Endothelial cell of umbilical vein (primary cell): ENCODE measurements at regions not wholly inside any gene's neighbourhood (a gene's known extent, or its start where the extent isn't known, plus 50 kb on each side); places are given as distances from the start of the nearest gene placed in this dataset.

Experiments
- BruUV-seq: library from RNA; stranded (reverse); fragments of 400-500 nt; replicated peaks from 2 replicates; lab custom pipeline; 2021; lab: Mats Ljungman, UMichigan
- CTCF ChIA-PET: fragments of 300-600, 350-600 bp; sonication (Branson Sonifier 250); formaldehyde crosslinking; loops from one replicate; lab custom pipeline; 2021; ENCODE audit warnings: antibody characterized with exemption, inconsistent platforms; lab: Charles Lee
- POLR2A ChIA-PET: fragments of 300-600, 350-600 bp; sonication (Branson Sonifier 250); formaldehyde crosslinking; loops from one replicate; lab custom pipeline; 2021; ENCODE audit warnings: antibody characterized with exemption, inconsistent platforms; lab: Charles Lee
- DNase-seq: peaks from one replicate; pipeline ENCODE4 v3.0.0-alpha.2; 2011; ENCODE audit warnings: low read depth, low spot score
- FAIRE-seq: peaks from 2 replicates; lab custom pipeline; 2011; peaks lifted over from hg19 to GRCh38; lab: Jason Lieb, UNC
- H2AFZ ChIP-seq: 2 replicates; pipeline ENCODE4 v1.6.0; 2012; ENCODE audit warnings: low read depth, low read length, control low read depth, inconsistent platforms
- H3K27ac ChIP-seq: 2 replicates; pipeline ENCODE4 v1.5.1; 2011; ENCODE audit warnings: low read depth, mild to moderate bottlenecking, control low read depth, low read length, moderate library complexity; ENCODE audit not compliant: insufficient read depth
- H3K27me3 ChIP-seq, 2 experiments: 2 replicates each; pipeline versions ENCODE4 v1.6.0 to v1.6.1; 2011; ENCODE audit warnings: low read length in 2 of 2, mixed read lengths in 1 of 2; ENCODE audit not compliant: control insufficient read depth in 2 of 2, insufficient read depth in 2 of 2
- H3K36me3 ChIP-seq, 2 experiments: 2 replicates in 1 of 2; 3 replicates in 1 of 2; pipeline ENCODE4 v1.5.1; 2011; ENCODE audit warnings: low read length in 2 of 2, mild to moderate bottlenecking in 1 of 2, moderate library complexity in 1 of 2; ENCODE audit not compliant: control insufficient read depth in 2 of 2, insufficient read depth in 2 of 2; ENCODE audit errors: extremely low read depth in 1 of 2
- H3K4me1 ChIP-seq: 3 replicates; pipeline ENCODE4 v1.5.1; 2011; ENCODE audit warnings: mild to moderate bottlenecking, low read length; ENCODE audit not compliant: control insufficient read depth, insufficient read depth; ENCODE audit errors: extremely low read depth
- H3K4me2 ChIP-seq: 2 replicates; pipeline ENCODE4 v1.6.1; 2011; ENCODE audit warnings: low read length, control low read depth, mixed read lengths; ENCODE audit not compliant: insufficient read depth
- H3K4me3 ChIP-seq, 3 experiments: fragments of 200-600 bp in 1 of 3; sonication (generic), shearing (Covaris generic) in 1 of 3; replicated peaks in 1 of 3; 2 replicates each; pipeline ENCODE4 v1.5.1; 2011 to 2016; ENCODE audit warnings: control low read depth in 3 of 3, low read length in 3 of 3, mild to moderate bottlenecking in 2 of 3, inconsistent platforms in 1 of 3, low read depth in 1 of 3, moderate library complexity in 1 of 3; ENCODE audit not compliant: insufficient read depth in 1 of 3
- H3K79me2 ChIP-seq: 2 replicates; pipeline ENCODE4 v1.6.0; 2012; ENCODE audit warnings: low read length, inconsistent platforms; ENCODE audit not compliant: control insufficient read depth, insufficient read depth
- H3K9ac ChIP-seq: replicated peaks from 2 replicates; pipeline ENCODE3; 2011; ENCODE audit warnings: low read length, control low read depth; ENCODE audit not compliant: insufficient read depth; ENCODE audit errors: extremely low read depth
- H3K9me1 ChIP-seq: replicated peaks from 3 replicates; pipeline ENCODE4 v1.6.0; 2011; ENCODE audit warnings: mild to moderate bottlenecking, low read length; ENCODE audit not compliant: control insufficient read depth, insufficient read depth; ENCODE audit errors: extremely low read depth
- H3K9me3 ChIP-seq: replicated peaks from 2 replicates; pipeline ENCODE4 v1.5.1; 2012; ENCODE audit warnings: low read length, inconsistent platforms; ENCODE audit not compliant: control insufficient read depth, insufficient read depth
- H4K20me1 ChIP-seq: replicated peaks from 2 replicates; pipeline ENCODE3; 2011; ENCODE audit warnings: mild to moderate bottlenecking, low read length; ENCODE audit not compliant: control insufficient read depth, insufficient read depth; ENCODE audit errors: extremely low read depth
- EZH2 ChIP-seq: IDR thresholded peaks from 2 replicates; pipeline ENCODE4 v1.6.1; 2012; ENCODE audit warnings: borderline replicate concordance, low read depth, mild to moderate bottlenecking, moderate library complexity, low read length, inconsistent platforms; ENCODE audit not compliant: severe bottlenecking
- FOS ChIP-seq: IDR thresholded peaks from 2 replicates; pipeline ENCODE4 v1.6.1; 2011; ENCODE audit warnings: mild to moderate bottlenecking, low read length, moderate library complexity, borderline replicate concordance; ENCODE audit not compliant: insufficient read depth
- GATA2 ChIP-seq: IDR thresholded peaks from 2 replicates; pipeline ENCODE4 v1.7.0; 2011; ENCODE audit warnings: low read depth, mild to moderate bottlenecking, moderate library complexity, mixed read lengths, low read length; ENCODE audit not compliant: insufficient read length, insufficient read depth
- JUN ChIP-seq: IDR thresholded peaks from 2 replicates; pipeline ENCODE4 v1.6.1; 2011; ENCODE audit warnings: borderline replicate concordance, low read depth; ENCODE audit not compliant: insufficient read length, insufficient read depth
- MYC ChIP-seq: IDR thresholded peaks from one replicate; pipeline ENCODE4 v1.6.1; 2011; ENCODE audit warnings: mild to moderate bottlenecking, low read depth, low read length
- POLR2A ChIP-seq: IDR thresholded peaks from 2 replicates; pipeline ENCODE4 v1.6.1; 2012; ENCODE audit warnings: low read depth, mild to moderate bottlenecking, control low read depth, low read length
- POLR2AphosphoS5 ChIP-seq: IDR thresholded peaks from 2 replicates; pipeline ENCODE4 v1.6.1; 2012; ENCODE audit warnings: low read depth, mild to moderate bottlenecking, control low read depth, low read length, moderate library complexity; ENCODE audit not compliant: insufficient read depth
- dilution Hi-C: fragments of 300-500 bp; cut with MboI; formaldehyde crosslinking; loops from one replicate; pipeline ENCODE4 v1.15.0; 2019; ENCODE audit warnings: low sequenced_read_pairs; ENCODE audit not compliant: extremely low pct_ligation_motif_present
- intact Hi-C: fragments of 100-400 bp; cut with micrococcal nuclease; formaldehyde crosslinking; loops from one replicate; pipeline ENCODE4 v1.10.0; 2022
- TF ChIP-seq, protein P1 (sequence below), 2 donors: IDR thresholded peaks; 1 replicate in 1 of 2; 2 replicates in 1 of 2; pipeline ENCODE4 v1.5.1; 2011; ENCODE audit warnings: low read length in 2 of 2, mild to moderate bottlenecking in 2 of 2, moderate library complexity in 2 of 2, control low read depth in 1 of 2, inconsistent platforms in 1 of 2, low read depth in 1 of 2; ENCODE audit not compliant: insufficient read depth in 1 of 2; ENCODE audit errors: extremely low read depth in 1 of 2
- TF ChIP-seq, protein P2 (sequence below): IDR thresholded peaks from 2 replicates; pipeline ENCODE4 v1.6.1; 2011; ENCODE audit not compliant: insufficient read depth, insufficient read length

DNA sequence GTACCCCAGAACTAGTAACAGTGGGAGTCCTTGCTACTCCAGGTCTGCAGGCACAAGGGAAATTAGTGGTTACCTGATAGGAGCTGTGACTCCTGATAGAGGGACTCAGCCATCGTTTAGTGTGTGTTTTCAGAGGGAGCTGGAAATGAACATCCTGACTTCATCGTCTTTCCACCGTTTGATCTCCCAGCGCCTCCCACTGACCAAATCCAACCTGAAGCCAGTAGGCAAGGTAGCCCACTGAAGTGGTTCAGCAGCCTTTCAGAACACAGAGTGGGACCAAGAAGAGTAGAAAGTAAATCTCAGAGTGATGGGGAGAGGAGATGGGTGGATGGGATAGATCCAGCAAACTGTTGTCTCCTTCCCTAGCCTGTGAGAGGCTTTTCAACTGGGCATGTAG is 385.9 kb downstream of the INSC start:
- no peak overlapping the region for H3K27ac ChIP-seq
- ChIA-PET CTCF (no interaction called here), POLR2A (no interaction called here)
- no peaks in the 10 kb centered on the region for H3K9me1 ChIP-seq
- dilution Hi-C loops (no loop called here), intact Hi-C loops (no loop called here)
- no peaks in the 10 kb centered on the region for H3K27me3 ChIP-seq
- TF ChIP-seq GATA2: no peak
- TF ChIP-seq EZH2: no peak
- TF ChIP-seq MYC: no peak
- TF ChIP-seq FOS: no peak
- no peak for TF ChIP-seq JUN
- TF ChIP-seq POLR2AphosphoS5: no peak
- TF ChIP-seq, protein P1, sequence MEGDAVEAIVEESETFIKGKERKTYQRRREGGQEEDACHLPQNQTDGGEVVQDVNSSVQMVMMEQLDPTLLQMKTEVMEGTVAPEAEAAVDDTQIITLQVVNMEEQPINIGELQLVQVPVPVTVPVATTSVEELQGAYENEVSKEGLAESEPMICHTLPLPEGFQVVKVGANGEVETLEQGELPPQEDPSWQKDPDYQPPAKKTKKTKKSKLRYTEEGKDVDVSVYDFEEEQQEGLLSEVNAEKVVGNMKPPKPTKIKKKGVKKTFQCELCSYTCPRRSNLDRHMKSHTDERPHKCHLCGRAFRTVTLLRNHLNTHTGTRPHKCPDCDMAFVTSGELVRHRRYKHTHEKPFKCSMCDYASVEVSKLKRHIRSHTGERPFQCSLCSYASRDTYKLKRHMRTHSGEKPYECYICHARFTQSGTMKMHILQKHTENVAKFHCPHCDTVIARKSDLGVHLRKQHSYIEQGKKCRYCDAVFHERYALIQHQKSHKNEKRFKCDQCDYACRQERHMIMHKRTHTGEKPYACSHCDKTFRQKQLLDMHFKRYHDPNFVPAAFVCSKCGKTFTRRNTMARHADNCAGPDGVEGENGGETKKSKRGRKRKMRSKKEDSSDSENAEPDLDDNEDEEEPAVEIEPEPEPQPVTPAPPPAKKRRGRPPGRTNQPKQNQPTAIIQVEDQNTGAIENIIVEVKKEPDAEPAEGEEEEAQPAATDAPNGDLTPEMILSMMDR (IDR thresholded peaks at IDR 0.05; ENCODE audit: extremely low read depth in 1 of 2, insufficient read depth in 1 of 2, low read depth in 1 of 2, low read length in 2 of 2): no peak
- TF ChIP-seq POLR2A: no peak
- TF ChIP-seq, protein P2, sequence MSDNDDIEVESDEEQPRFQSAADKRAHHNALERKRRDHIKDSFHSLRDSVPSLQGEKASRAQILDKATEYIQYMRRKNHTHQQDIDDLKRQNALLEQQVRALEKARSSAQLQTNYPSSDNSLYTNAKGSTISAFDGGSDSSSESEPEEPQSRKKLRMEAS: no peak
- H3K9ac ChIP-seq: no peak overlapping the region
- FAIRE-seq (no peak), DNase-seq (no peak)
- H3K79me2 ChIP-seq: no peaks in the 10 kb centered on the region
- no peaks in the 10 kb centered on the region for H3K4me1 ChIP-seq
- no peak overlapping the region for H2AFZ ChIP-seq
- peaks cover 2% of the 10 kb centered on the region for H3K9me3 ChIP-seq
- no peak overlapping the region for H3K4me3 ChIP-seq
- no peaks in the 10 kb centered on the region for H3K36me3 ChIP-seq
- no peak overlapping the region for H3K4me2 ChIP-seq
- no TSS peak for BruUV-seq
- H4K20me1 ChIP-seq: no peaks in the 10 kb centered on the region
